ENCODE measurements at regions not wholly inside any gene's neighbourhood (a gene's known extent, or its start where the extent isn't known, plus 50 kb on each side); places are given as distances from the start of the nearest gene placed in this dataset.

- H3K4me1 Mint-ChIP-seq (ENCODE audit: low read depth): peaks cover 8% of the 10 kb centered on the region
- peaks cover 2% of the 10 kb centered on the region for H3K9me3 Mint-ChIP-seq
- no peaks in the 10 kb centered on the region for H3K27me3 Mint-ChIP-seq
- DNase-seq: no peak
- H3K4me3 Mint-ChIP-seq: no peak overlapping the region
- H3K36me3 Mint-ChIP-seq (ENCODE audit: low read depth): no peaks in the 10 kb centered on the region
- no peak overlapping the region for H3K27ac Mint-ChIP-seq
Observed at GRCh38 chr12:68508576-68508975, 102.1 kb upstream of the RAP1B start.

GRCh38 chr12:68509242-68509641 is 101.5 kb upstream of the RAP1B start:
- H3K4me1 Mint-ChIP-seq (ENCODE audit: low read depth): peaks cover 8% of the 10 kb centered on the region
- no peaks in the 10 kb centered on the region for H3K36me3 Mint-ChIP-seq (ENCODE audit: low read depth)
- no peak overlapping the region for H3K4me3 Mint-ChIP-seq
- no peak for DNase-seq
- no peaks in the 10 kb centered on the region for H3K27me3 Mint-ChIP-seq
- H3K27ac Mint-ChIP-seq: no peak overlapping the region
- H3K9me3 Mint-ChIP-seq: peaks cover 2% of the 10 kb centered on the region

- Mint-ChIP-seq H3K27ac (no peak overlapping the region), H3K27me3 (no peaks in the 10 kb centered on the region), H3K4me1 (ENCODE audit: low read depth) (peaks cover 8% of the 10 kb centered on the region), H3K36me3 (ENCODE audit: low read depth) (no peaks in the 10 kb centered on the region), H3K9me3 (peaks cover 2% of the 10 kb centered on the region), H3K4me3 (no peak overlapping the region)
- DNase-seq: no peak
Observed at GRCh38 chr12:68510397-68510796, 100.3 kb upstream of the RAP1B start.

- H3K27me3 Mint-ChIP-seq: no peaks in the 10 kb centered on the region
- peaks cover 2% of the 10 kb centered on the region for H3K9me3 Mint-ChIP-seq
- no peaks in the 10 kb centered on the region for H3K4me1 Mint-ChIP-seq (ENCODE audit: low read depth)
- H3K4me3 Mint-ChIP-seq: no peak overlapping the region
- no peak for DNase-seq
- H3K27ac Mint-ChIP-seq: no peak overlapping the region
- H3K36me3 Mint-ChIP-seq (ENCODE audit: low read depth): no peaks in the 10 kb centered on the region
Observed at GRCh38 chr12:68514807-68515411, 95.8 kb upstream of the RAP1B start.

GRCh38 chr12:68515793-68516192 is 94.9 kb upstream of the RAP1B start:
- H3K27me3 Mint-ChIP-seq: no peaks in the 10 kb centered on the region
- no peak for DNase-seq

GRCh38 chr12:68521321-68521839 is 89.3 kb upstream of the RAP1B start:
- Mint-ChIP-seq H3K4me3 (no peak overlapping the region), H3K9me3 (no peaks in the 10 kb centered on the region), H3K27ac (no peak overlapping the region), H3K4me1 (ENCODE audit: low read depth) (peaks cover 9% of the 10 kb centered on the region), H3K27me3 (no peaks in the 10 kb centered on the region), H3K36me3 (ENCODE audit: low read depth) (no peaks in the 10 kb centered on the region)
- no peak for DNase-seq

More at GRCh38 chr12:68515793-68516192, 94.9 kb upstream of the RAP1B start:
- no peaks in the 10 kb centered on the region for H3K36me3 Mint-ChIP-seq (ENCODE audit: low read depth)
- H3K4me1 Mint-ChIP-seq (ENCODE audit: low read depth): no peaks in the 10 kb centered on the region
- H3K4me3 Mint-ChIP-seq: no peak overlapping the region
- H3K27ac Mint-ChIP-seq: no peak overlapping the region
- H3K9me3 Mint-ChIP-seq: peaks cover 2% of the 10 kb centered on the region

- H3K4me3 Mint-ChIP-seq: no peak overlapping the region
- no peaks in the 10 kb centered on the region for H3K9me3 Mint-ChIP-seq
- no peak overlapping the region for H3K27ac Mint-ChIP-seq
- H3K4me1 Mint-ChIP-seq (ENCODE audit: low read depth): peaks cover 9% of the 10 kb centered on the region
- DNase-seq: no peak
- H3K27me3 Mint-ChIP-seq: no peaks in the 10 kb centered on the region
- no peaks in the 10 kb centered on the region for H3K36me3 Mint-ChIP-seq (ENCODE audit: low read depth)
Observed at GRCh38 chr12:68521848-68522502, 88.7 kb upstream of the RAP1B start.

GRCh38 chr12:68529466-68529865 is 81.2 kb upstream of the RAP1B start:
- Mint-ChIP-seq H3K27ac (no peak overlapping the region), H3K36me3 (ENCODE audit: low read depth) (no peaks in the 10 kb centered on the region), H3K27me3 (no peaks in the 10 kb centered on the region), H3K4me3 (no peak overlapping the region), H3K9me3 (peaks cover 4% of the 10 kb centered on the region), H3K4me1 (ENCODE audit: low read depth) (peaks cover 10% of the 10 kb centered on the region)
- DNase-seq: no peak

GRCh38 chr12:68529869-68530268 is 80.8 kb upstream of the RAP1B start:
- no peak overlapping the region for H3K4me3 Mint-ChIP-seq
- peaks cover 10% of the 10 kb centered on the region for H3K4me1 Mint-ChIP-seq (ENCODE audit: low read depth)
- H3K36me3 Mint-ChIP-seq (ENCODE audit: low read depth): no peaks in the 10 kb centered on the region
- no peaks in the 10 kb centered on the region for H3K27me3 Mint-ChIP-seq
- H3K27ac Mint-ChIP-seq: no peak overlapping the region
- DNase-seq: no peak
- H3K9me3 Mint-ChIP-seq: peaks cover 4% of the 10 kb centered on the region

GRCh38 chr12:68530299-68530698 is 80.4 kb upstream of the RAP1B start:
- no peak overlapping the region for H3K27ac Mint-ChIP-seq

GRCh38 chr12:68530965-68531364 is 79.7 kb upstream of the RAP1B start:
- Mint-ChIP-seq H3K36me3 (ENCODE audit: low read depth) (no peaks in the 10 kb centered on the region), H3K4me3 (no peak overlapping the region), H3K4me1 (ENCODE audit: low read depth) (peaks cover 10% of the 10 kb centered on the region), H3K9me3 (peaks cover 4% of the 10 kb centered on the region), H3K27ac (no peak overlapping the region), H3K27me3 (no peaks in the 10 kb centered on the region)
- DNase-seq: no peak

More at GRCh38 chr12:68530299-68530698, 80.4 kb upstream of the RAP1B start:
- Mint-ChIP-seq H3K4me3 (no peak overlapping the region), H3K36me3 (ENCODE audit: low read depth) (no peaks in the 10 kb centered on the region), H3K9me3 (peaks cover 4% of the 10 kb centered on the region), H3K27me3 (no peaks in the 10 kb centered on the region), H3K4me1 (ENCODE audit: low read depth) (peaks cover 10% of the 10 kb centered on the region)
- DNase-seq: no peak

GRCh38 chr12:68532204-68532886 is 78.4 kb upstream of the RAP1B start:
- no peak for DNase-seq
- H3K9me3 Mint-ChIP-seq: peaks cover 2% of the 10 kb centered on the region
- H3K4me3 Mint-ChIP-seq: no peak overlapping the region

GRCh38 chr12:68532887-68533248 is 77.8 kb upstream of the RAP1B start:
- Mint-ChIP-seq H3K9me3 (no peaks in the 10 kb centered on the region), H3K27me3 (no peaks in the 10 kb centered on the region), H3K36me3 (ENCODE audit: low read depth) (no peaks in the 10 kb centered on the region), H3K4me1 (ENCODE audit: low read depth) (peaks cover 26% of the 10 kb centered on the region), H3K27ac (no peak overlapping the region), H3K4me3 (no peak overlapping the region)
- no peak for DNase-seq

More at GRCh38 chr12:68532204-68532886, 78.4 kb upstream of the RAP1B start:
- Mint-ChIP-seq H3K27me3 (no peaks in the 10 kb centered on the region), H3K27ac (no peak overlapping the region), H3K36me3 (ENCODE audit: low read depth) (no peaks in the 10 kb centered on the region), H3K4me1 (ENCODE audit: low read depth) (peaks cover 22% of the 10 kb centered on the region)

GRCh38 chr12:68534108-68534507 is 76.6 kb upstream of the RAP1B start:
- Mint-ChIP-seq H3K27ac (no peak overlapping the region), H3K27me3 (no peaks in the 10 kb centered on the region), H3K9me3 (no peaks in the 10 kb centered on the region), H3K4me3 (no peak overlapping the region), H3K36me3 (ENCODE audit: low read depth) (peaks cover 1% of the 10 kb centered on the region), H3K4me1 (ENCODE audit: low read depth) (peaks cover 37% of the 10 kb centered on the region)
- no peak for DNase-seq

All from activated T-cell treated with anti-CD3 and anti-CD28 coated beads, Interleukin-2, amount 50 U/mL, for 24 hours (primary cell).